Stomach (tissue), 8 donors: ENCODE measurements at regions not wholly inside any gene's neighbourhood (a gene's known extent, or its start where the extent isn't known, plus 50 kb on each side); places are given as distances from the start of the nearest gene placed in this dataset.

Source experiments
- DNase-seq, 2 donors: peaks; one replicate each; pipeline versions ENCODE4 v3.0.0 to v3.0.0-alpha.2; 2013 to 2019
- H3K27ac ChIP-seq, 5 donors: fragments of 200-600 bp in 4 of 5; sonication (generic) in 4 of 5; one replicate each; pipeline ENCODE4 v1.5.1; 2013 to 2019; ENCODE audit warnings: mild to moderate bottlenecking in 1 of 5, moderate library complexity in 1 of 5
- H3K27me3 ChIP-seq, 3 donors: fragments of 200-600 bp; sonication (generic); one replicate each; pipeline ENCODE4 v1.5.1; 2017 to 2019; ENCODE audit warnings: mixed run types in 1 of 3
- H3K36me3 ChIP-seq, 4 donors: fragments of 200-600 bp; sonication (generic); 1 replicate in 3 of 4; 2 replicates in 1 of 4; pipeline ENCODE4 v1.5.1; 2016 to 2019
- H3K4me1 ChIP-seq, 4 donors: fragments of 200-600 bp; sonication (generic); one replicate each; pipeline ENCODE4 v1.5.1; 2016 to 2019
- H3K4me3 ChIP-seq, 4 donors: fragments of 200-600 bp; sonication (generic) in 3 of 4; one replicate each; pipeline ENCODE4 v1.5.1; 2016 to 2019; ENCODE audit warnings: mild to moderate bottlenecking in 1 of 4
- H3K9me3 ChIP-seq, 4 donors: fragments of 200-600 bp; sonication (generic); one replicate each; pipeline ENCODE4 v1.5.1; 2016 to 2019
- CTCF ChIP-seq, 7 experiments: fragments of 450-650 bp in 4 of 7; fragments of 200-600 bp in 3 of 7; sonication (generic) in 3 of 7; IDR thresholded peaks; one replicate each; pipeline ENCODE4 v1.5.1; 2016 to 2019; ENCODE audit warnings: antibody characterized with exemption in 7 of 7, control low read depth in 2 of 7, mild to moderate bottlenecking in 1 of 7
- EP300 ChIP-seq: sonication (generic); formaldehyde crosslinking; IDR thresholded peaks from one replicate; pipeline ENCODE4 v1.6.1; 2017; ENCODE audit warnings: antibody characterized with exemption
- POLR2A ChIP-seq, 4 donors: fragments of 450-650 bp; IDR thresholded peaks; one replicate each; pipeline ENCODE4 v1.6.1; 2016; ENCODE audit warnings: antibody characterized with exemption in 4 of 4, control low read depth in 2 of 4, mild to moderate bottlenecking in 1 of 4, moderate library complexity in 1 of 4
- POLR2AphosphoS5 ChIP-seq, 3 donors: sonication (generic); formaldehyde crosslinking; IDR thresholded peaks; one replicate each; pipeline ENCODE4 v1.6.1; 2016; ENCODE audit warnings: antibody characterized with exemption in 3 of 3
- WGBS, 5 donors: extraction: QIAGEN DNeasy Blood & Tissue Kit in 3 of 5; methylation state at CpG; one replicate each; pipeline versions ENCODE4 v1.1.5 to v1.1.7; 2013 to 2018; 5-methylcytosine and 5-hydroxymethylcytosine counted together
- intact Hi-C: fragments of 100-400 bp; cut with DNase I; formaldehyde crosslinking; loops from one replicate; pipeline ENCODE4 v1.15.1; 2023; ENCODE audit warnings: low total_unique reads
- donor health status: healthy with polysubstance abuse.
- donor health status: Bipolar disorder and iron deficiency.
- donor health status: healthy.

DNA sequence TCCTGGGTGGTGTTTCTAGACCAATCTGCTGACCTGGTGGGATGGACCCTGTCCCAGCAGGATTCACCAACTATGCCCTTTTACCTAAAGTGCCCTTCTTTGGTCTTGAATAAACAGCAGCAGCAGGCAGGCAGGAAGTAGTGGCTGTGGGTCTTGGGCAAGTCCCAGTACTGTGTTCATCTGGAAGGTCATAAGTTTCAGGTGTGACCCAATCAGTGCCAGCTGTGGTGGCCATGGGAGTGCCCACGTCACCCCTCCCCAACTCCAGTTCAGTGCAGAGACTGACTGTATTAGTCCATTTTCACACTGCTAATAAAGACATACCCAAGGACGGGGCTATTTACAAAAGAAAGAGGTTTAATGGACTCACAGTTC is 148.3 kb upstream of the SRD5A2 start:
- H3K27ac ChIP-seq, result no peak overlapping the region
- H3K9me3 ChIP-seq, result no peaks in the 10 kb centered on the region
- WGBS, 5 donors, result 57 to 80% (median 65%) methylated on average over 2 of the region's 2 CpGs
- intact Hi-C loops, result no loop called here
- no peak for DNase-seq
- H3K27me3 ChIP-seq, result no peaks in the 10 kb centered on the region
- TF ChIP-seq EP300, result no peak
- no peak for TF ChIP-seq POLR2A (IDR thresholded peaks at IDR 0.05)
- no peak for TF ChIP-seq POLR2AphosphoS5 (IDR thresholded peaks at IDR 0.05)
- TF ChIP-seq CTCF (IDR thresholded peaks at IDR 0.05), result no peak
- H3K36me3 ChIP-seq, result no peaks in the 10 kb centered on the region
- H3K4me1 ChIP-seq, result no peaks in the 10 kb centered on the region
- no peak overlapping the region for H3K4me3 ChIP-seq

GRCh38 chr2:31728406-31729064 is 147.8 kb upstream of the SRD5A2 start:
- no peak overlapping the region for H3K4me3 ChIP-seq
- WGBS, 5 donors, result 63 to 93% (median 76%) methylated on average over 2 of the region's 2 CpGs
- intact Hi-C loops, result no loop called here
- no peak overlapping the region for H3K27ac ChIP-seq
- TF ChIP-seq EP300 (no peak), POLR2A (IDR thresholded peaks at IDR 0.05) (no peak), POLR2AphosphoS5 (IDR thresholded peaks at IDR 0.05) (no peak), CTCF (IDR thresholded peaks at IDR 0.05) (no peak)
- no peak for DNase-seq
- no peaks in the 10 kb centered on the region for H3K36me3 ChIP-seq
- H3K9me3 ChIP-seq, result no peaks in the 10 kb centered on the region
- no peaks in the 10 kb centered on the region for H3K4me1 ChIP-seq
- no peaks in the 10 kb centered on the region for H3K27me3 ChIP-seq

- H3K27ac ChIP-seq, result no peak overlapping the region
- intact Hi-C loops, result no loop called here
- H3K9me3 ChIP-seq, result peaks cover 0 to 4% (median 0%) of the 10 kb centered on the region in 4 donors
- DNase-seq, result no peak
- no peaks in the 10 kb centered on the region for H3K36me3 ChIP-seq
- H3K27me3 ChIP-seq, result no peaks in the 10 kb centered on the region
- no peak overlapping the region for H3K4me3 ChIP-seq
- 87 to 94% (median 90%) methylated on average over 2 of the region's 2 CpGs for WGBS, 5 donors
- H3K4me1 ChIP-seq, result no peaks in the 10 kb centered on the region
- TF ChIP-seq CTCF (IDR thresholded peaks at IDR 0.05) (no peak), POLR2A (IDR thresholded peaks at IDR 0.05) (no peak), POLR2AphosphoS5 (IDR thresholded peaks at IDR 0.05) (no peak), EP300 (no peak)
These were observed 145.7 kb upstream of the SRD5A2 start for GRCh38 chr2:31726457-31726856.

DNA sequence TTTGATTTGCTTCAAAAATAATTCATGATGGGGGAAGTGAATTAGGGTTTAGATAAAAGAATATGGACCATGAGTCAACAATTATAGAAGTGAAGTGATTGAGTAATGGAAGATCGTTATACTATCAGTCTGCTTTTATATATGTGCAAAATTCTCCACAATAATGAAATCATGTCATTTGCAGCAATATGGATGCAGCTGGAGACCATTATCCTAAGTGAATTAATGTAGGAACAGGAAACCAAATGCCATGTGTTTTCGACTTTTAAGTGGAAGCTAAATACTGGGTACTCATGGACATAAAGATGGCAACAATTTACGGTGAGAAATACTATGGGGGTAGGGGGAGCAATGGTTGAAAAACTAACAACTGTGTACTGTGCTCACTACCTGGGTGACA is 144.7 kb upstream of the SRD5A2 start:
- WGBS, 5 donors, result 86 to 93% (median 92%) methylated on average over 3 of the region's 3 CpGs
- no peaks in the 10 kb centered on the region for H3K36me3 ChIP-seq
- no peaks in the 10 kb centered on the region for H3K27me3 ChIP-seq
- intact Hi-C loops, result no loop called here
- no peaks in the 10 kb centered on the region for H3K4me1 ChIP-seq
- no peak overlapping the region for H3K27ac ChIP-seq
- no peak overlapping the region for H3K4me3 ChIP-seq
- peaks cover 0 to 4% (median 0%) of the 10 kb centered on the region in 4 donors for H3K9me3 ChIP-seq
- TF ChIP-seq CTCF (IDR thresholded peaks at IDR 0.05), result no peak
- DNase-seq, result no peak
